A673 (cell line): ENCODE measurements at regions not wholly inside any gene's neighbourhood (a gene's known extent, or its start where the extent isn't known, plus 50 kb on each side); places are given as distances from the start of the nearest gene placed in this dataset.

ENCODE experiments used
- BruUV-seq: library from RNA; stranded (reverse); fragments of 400-500 nt; replicated peaks from 2 replicates; lab custom pipeline; 2021; lab: Mats Ljungman, UMichigan
- CTCF ChIA-PET: fragments of 300-600 bp; sonication (Branson Sonifier 250); formaldehyde crosslinking; loops from one replicate; lab custom pipeline; 2022; ENCODE audit warnings: antibody characterized with exemption; lab: Charles Lee
- POLR2A ChIA-PET: fragments of 300-600 bp; sonication (Branson Sonifier 250); formaldehyde crosslinking; loops from one replicate; lab custom pipeline; 2022; ENCODE audit warnings: antibody characterized with exemption; ENCODE audit not compliant: low non-redundant PET; lab: Charles Lee
- DNase-seq: peaks from one replicate; pipeline ENCODE4 v3.0.0-alpha.2; 2015; ENCODE audit warnings: low spot score
- H3K27ac ChIP-seq: fragments of 200-600 bp; sonication (generic); 2 replicates; pipeline ENCODE4 v1.5.1; 2016; ENCODE audit warnings: mixed run types, low read depth, mild to moderate bottlenecking, mixed read lengths, antibody characterized with exemption, low read length; ENCODE audit not compliant: poor library complexity, severe bottlenecking
- H3K27me3 ChIP-seq: fragments of 200-600 bp; sonication (generic); replicated peaks from 2 replicates; pipeline ENCODE4 v1.6.1; 2017; ENCODE audit warnings: mixed run types, low read depth, mild to moderate bottlenecking, mixed read lengths, antibody characterized with exemption, low read length; ENCODE audit not compliant: insufficient read depth, poor library complexity
- H3K36me3 ChIP-seq: fragments of 200-600 bp; sonication (generic); 2 replicates; pipeline ENCODE4 v1.6.1; 2016; ENCODE audit warnings: mixed run types, mild to moderate bottlenecking, mixed read lengths, antibody characterized with exemption, low read length; ENCODE audit not compliant: insufficient read depth, poor library complexity, severe bottlenecking
- H3K4me1 ChIP-seq: fragments of 200-600 bp; sonication (generic); 2 replicates; pipeline ENCODE4 v1.6.1; 2017; ENCODE audit warnings: mixed run types, mild to moderate bottlenecking, mixed read lengths, antibody characterized with exemption, low read length; ENCODE audit not compliant: insufficient read depth, poor library complexity, severe bottlenecking
- H3K4me3 ChIP-seq: fragments of 200-600 bp; sonication (generic); 2 replicates; pipeline ENCODE4 v1.5.1; 2016; ENCODE audit warnings: low read depth, mixed run types, mild to moderate bottlenecking, mixed read lengths, low read length; ENCODE audit not compliant: poor library complexity, severe bottlenecking
- H3K9me3 ChIP-seq: fragments of 200-600 bp; sonication (generic); 2 replicates; pipeline ENCODE4 v1.6.1; 2016; ENCODE audit warnings: mixed run types, low read depth, mild to moderate bottlenecking, mixed read lengths, antibody characterized with exemption, low read length; ENCODE audit not compliant: poor library complexity, severe bottlenecking
- EZH2 ChIP-seq: fragments of 200-600 bp; sonication (generic); IDR thresholded peaks from 2 replicates; pipeline ENCODE4 v1.6.1; 2017; ENCODE audit warnings: borderline replicate concordance, low read depth, mild to moderate bottlenecking, mixed read lengths, antibody characterized with exemption, low read length; ENCODE audit not compliant: poor library complexity, severe bottlenecking
- intact Hi-C: fragments of 100-400 bp; cut with micrococcal nuclease; formaldehyde crosslinking; loops from one replicate; pipeline ENCODE4 v1.10.0; 2022; ENCODE audit not compliant: unreplicated experiment
- TF ChIP-seq, protein P1 (sequence below): fragments of 300-800, 200-600 bp; sonication (generic); conservative IDR thresholded peaks from 2 replicates; pipeline ENCODE4 v1.5.1; 2017; ENCODE audit warnings: low read depth, mild to moderate bottlenecking, antibody characterized with exemption, low read length, moderate library complexity, mixed read lengths

DNA sequence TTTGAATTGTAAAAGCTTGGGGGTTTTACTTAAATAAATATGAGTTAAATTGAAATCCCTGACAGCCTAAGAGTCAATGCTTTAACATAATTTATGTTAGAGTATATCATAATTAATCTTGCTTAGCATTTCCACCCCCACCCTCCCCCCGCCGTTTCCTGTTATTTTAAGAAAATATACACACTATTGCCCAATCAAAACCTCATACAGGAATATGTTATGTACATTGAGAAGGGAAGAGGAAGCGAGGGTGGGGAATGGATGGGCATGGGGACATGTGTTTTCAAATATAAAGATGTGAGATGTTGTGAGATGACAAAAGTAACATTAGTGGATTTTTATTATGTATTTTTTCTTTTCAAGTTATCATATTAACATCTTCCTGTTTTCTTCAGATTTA, 561.1 kb upstream of the MEF2C start:
- peak overlapping the region; percentile 9 for H3K27ac ChIP-seq
- no peak for TF ChIP-seq EZH2
- TF ChIP-seq, protein P1, sequence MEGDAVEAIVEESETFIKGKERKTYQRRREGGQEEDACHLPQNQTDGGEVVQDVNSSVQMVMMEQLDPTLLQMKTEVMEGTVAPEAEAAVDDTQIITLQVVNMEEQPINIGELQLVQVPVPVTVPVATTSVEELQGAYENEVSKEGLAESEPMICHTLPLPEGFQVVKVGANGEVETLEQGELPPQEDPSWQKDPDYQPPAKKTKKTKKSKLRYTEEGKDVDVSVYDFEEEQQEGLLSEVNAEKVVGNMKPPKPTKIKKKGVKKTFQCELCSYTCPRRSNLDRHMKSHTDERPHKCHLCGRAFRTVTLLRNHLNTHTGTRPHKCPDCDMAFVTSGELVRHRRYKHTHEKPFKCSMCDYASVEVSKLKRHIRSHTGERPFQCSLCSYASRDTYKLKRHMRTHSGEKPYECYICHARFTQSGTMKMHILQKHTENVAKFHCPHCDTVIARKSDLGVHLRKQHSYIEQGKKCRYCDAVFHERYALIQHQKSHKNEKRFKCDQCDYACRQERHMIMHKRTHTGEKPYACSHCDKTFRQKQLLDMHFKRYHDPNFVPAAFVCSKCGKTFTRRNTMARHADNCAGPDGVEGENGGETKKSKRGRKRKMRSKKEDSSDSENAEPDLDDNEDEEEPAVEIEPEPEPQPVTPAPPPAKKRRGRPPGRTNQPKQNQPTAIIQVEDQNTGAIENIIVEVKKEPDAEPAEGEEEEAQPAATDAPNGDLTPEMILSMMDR: no peak
- intact Hi-C loops: no loop called here

DNA sequence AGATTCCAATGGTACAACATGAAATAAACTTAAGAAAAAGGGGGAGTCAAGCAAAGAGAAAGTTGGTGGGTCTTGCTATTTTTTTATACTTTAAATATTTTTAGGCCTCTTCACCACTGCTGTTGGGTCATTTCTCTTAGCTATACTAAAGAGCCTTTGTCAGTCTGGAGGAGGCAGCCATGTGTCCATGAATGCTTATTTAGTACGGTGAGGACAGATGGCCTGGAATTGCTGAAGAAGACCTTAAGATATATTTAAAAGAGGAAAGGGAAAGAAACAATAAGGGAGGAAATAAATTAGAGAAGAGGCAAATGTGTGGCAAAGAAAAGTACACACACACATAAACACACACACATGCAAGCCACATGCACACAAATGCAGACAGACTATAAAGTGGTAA, 560.5 kb upstream of the MEF2C start:
- POLR2A ChIA-PET: no interaction called here
- peak overlapping the region; percentile 9 for H3K27ac ChIP-seq
- TF ChIP-seq, protein P1: no peak
- no peak for TF ChIP-seq EZH2
- intact Hi-C loops: no loop called here
- BruUV-seq: no TSS peak
- no peaks in the 10 kb centered on the region for H3K27me3 ChIP-seq
- H3K9me3 ChIP-seq: no peaks in the 10 kb centered on the region
- CTCF ChIA-PET: no interaction called here
- no peak for DNase-seq
- no peak overlapping the region for H3K4me3 ChIP-seq
- no peaks in the 10 kb centered on the region for H3K36me3 ChIP-seq
- H3K4me1 ChIP-seq: peaks cover 20% of the 10 kb centered on the region

More for the DNA sequence above, 561.1 kb upstream of the MEF2C start:
- CTCF ChIA-PET: no interaction called here
- peaks cover 20% of the 10 kb centered on the region for H3K4me1 ChIP-seq
- no peaks in the 10 kb centered on the region for H3K9me3 ChIP-seq
- no peak overlapping the region for H3K4me3 ChIP-seq
- no peaks in the 10 kb centered on the region for H3K36me3 ChIP-seq
- peak; percentile 50 for DNase-seq
- no peaks in the 10 kb centered on the region for H3K27me3 ChIP-seq
- POLR2A ChIA-PET: no interaction called here
- no TSS peak for BruUV-seq

DNA sequence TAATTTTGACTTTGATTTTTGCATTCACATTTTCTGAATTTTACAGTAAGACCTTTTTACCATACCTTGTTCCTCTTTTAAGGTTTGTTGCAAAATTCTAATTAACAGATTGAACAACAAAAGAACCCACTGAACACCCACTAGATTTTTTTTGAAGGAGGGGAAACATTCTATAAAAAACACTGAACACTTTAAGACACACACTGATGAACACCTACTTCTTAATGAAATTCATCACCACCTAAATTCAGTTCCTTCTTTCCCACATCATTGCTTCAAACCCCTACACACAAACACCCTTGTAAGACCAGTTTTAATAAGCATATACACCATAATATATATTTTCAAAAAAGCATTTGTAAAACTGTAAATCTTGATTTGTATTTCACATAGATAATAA, 559.0 kb upstream of the MEF2C start:
- Histone ChIP-seq H3K4me1 (peaks cover 20% of the 10 kb centered on the region), H3K27ac (no peak overlapping the region), H3K27me3 (no peaks in the 10 kb centered on the region), H3K36me3 (no peaks in the 10 kb centered on the region), H3K9me3 (no peaks in the 10 kb centered on the region), H3K4me3 (no peak overlapping the region)
- BruUV-seq: no TSS peak
- ChIA-PET POLR2A (no interaction called here), CTCF (no interaction called here)
- intact Hi-C loops: no loop called here
- TF ChIP-seq, protein P1: no peak
- no peak for TF ChIP-seq EZH2
- DNase-seq: no peak
